SK-N-SH treated with all-trans-retinoic acid at 6 μM for 48 hours (cell line): ENCODE measurements at regions not wholly inside any gene's neighbourhood (a gene's known extent, or its start where the extent isn't known, plus 50 kb on each side); places are given as distances from the start of the nearest gene placed in this dataset.
A peak's percentile ranks its signal among the peaks of the same experiment; 100 is the strongest.

Source experiments
- ATAC-seq: fragments of 200-7000 bp; cut with Tn5 transposase; 3 replicates; pipeline ENCODE4 v1.9.1; 2020; ENCODE audit warnings: mild to moderate bottlenecking, moderate library complexity
- ARNTL ChIP-seq: fragments of 450-650 bp; formaldehyde crosslinking; IDR thresholded peaks from 2 replicates; pipeline ENCODE4 v1.5.0; 2020; ENCODE audit warnings: low read depth, mild to moderate bottlenecking, moderate library complexity, borderline replicate concordance
- BACH2 ChIP-seq: fragments of 250-450 bp; sonication (Bioruptor Pico); IDR thresholded peaks from 2 replicates; pipeline ENCODE4 v1.9.0; 2021; ENCODE audit warnings: mild to moderate bottlenecking, borderline replicate concordance
- CSDC2 ChIP-seq: fragments of 250-450 bp; sonication (Bioruptor Pico); IDR thresholded peaks from 2 replicates; pipeline ENCODE4 v1.5.0; 2020; ENCODE audit warnings: mild to moderate bottlenecking, moderate library complexity
- ISL1 ChIP-seq: fragments of 250-450 bp; sonication (Bioruptor Pico); IDR thresholded peaks from 2 replicates; pipeline ENCODE4 v2.1.2; 2022; ENCODE audit warnings: mild to moderate bottlenecking, moderate library complexity
- PPARA ChIP-seq: fragments of 250-450 bp; sonication (Bioruptor Pico); IDR thresholded peaks from 2 replicates; pipeline ENCODE4 v1.5.0; 2020; ENCODE audit warnings: mild to moderate bottlenecking, borderline replicate concordance
- RARB ChIP-seq: fragments of 250-450 bp; sonication (Bioruptor Pico); IDR thresholded peaks from 2 replicates; pipeline ENCODE4 v1.8.0; 2021; ENCODE audit warnings: mild to moderate bottlenecking, moderate library complexity
- SNAI2 ChIP-seq: fragments of 250-450 bp; sonication (Bioruptor Pico); IDR thresholded peaks from 2 replicates; pipeline ENCODE4 v1.5.0; 2020; ENCODE audit warnings: mild to moderate bottlenecking, moderate library complexity
- TOX ChIP-seq: fragments of 250-450 bp; sonication (Bioruptor Pico); IDR thresholded peaks from 2 replicates; pipeline ENCODE4 v1.8.0; 2021; ENCODE audit warnings: mild to moderate bottlenecking, moderate library complexity, borderline replicate concordance
- ZC3H10 ChIP-seq: fragments of 250-450 bp; sonication (Bioruptor Pico); IDR thresholded peaks from 2 replicates; pipeline ENCODE4 v1.5.1; 2021; ENCODE audit warnings: mild to moderate bottlenecking, moderate library complexity
- ZFP30 ChIP-seq: fragments of 450-650 bp; formaldehyde crosslinking; IDR thresholded peaks from 2 replicates; pipeline ENCODE4 v1.5.0; 2022; ENCODE audit warnings: mild to moderate bottlenecking, moderate library complexity
- ZNF70 ChIP-seq: fragments of 450-650 bp; formaldehyde crosslinking; IDR thresholded peaks from 2 replicates; pipeline ENCODE4 v1.5.0; 2020; ENCODE audit warnings: mild to moderate bottlenecking, moderate library complexity
- TF ChIP-seq, protein P1 (sequence below): fragments of 250-450 bp; sonication (Bioruptor Pico); IDR thresholded peaks from 2 replicates; pipeline ENCODE4 v1.8.0; 2021; ENCODE audit warnings: low read depth, mild to moderate bottlenecking, moderate library complexity, borderline replicate concordance
- TF ChIP-seq, protein P2 (sequence below): fragments of 250-450 bp; sonication (Bioruptor Pico); IDR thresholded peaks from 2 replicates; pipeline ENCODE4 v1.5.1; 2021; ENCODE audit warnings: mild to moderate bottlenecking, moderate library complexity
- TF ChIP-seq, protein P3 (sequence below): fragments of 250-450 bp; sonication (Bioruptor Pico); IDR thresholded peaks from 2 replicates; pipeline ENCODE4 v1.5.1; 2020; ENCODE audit warnings: low read depth, mild to moderate bottlenecking, moderate library complexity
- TF ChIP-seq, protein P4 (sequence below): fragments of 250-450 bp; sonication (Bioruptor Pico); IDR thresholded peaks from 2 replicates; pipeline ENCODE4 v1.8.0; 2020; ENCODE audit warnings: mild to moderate bottlenecking, moderate library complexity, borderline replicate concordance
- TF ChIP-seq, protein P5 (sequence below): fragments of 250-450 bp; sonication (Bioruptor Pico); IDR thresholded peaks from 2 replicates; pipeline ENCODE4 v1.5.0; 2020; ENCODE audit warnings: mild to moderate bottlenecking, moderate library complexity

DNA sequence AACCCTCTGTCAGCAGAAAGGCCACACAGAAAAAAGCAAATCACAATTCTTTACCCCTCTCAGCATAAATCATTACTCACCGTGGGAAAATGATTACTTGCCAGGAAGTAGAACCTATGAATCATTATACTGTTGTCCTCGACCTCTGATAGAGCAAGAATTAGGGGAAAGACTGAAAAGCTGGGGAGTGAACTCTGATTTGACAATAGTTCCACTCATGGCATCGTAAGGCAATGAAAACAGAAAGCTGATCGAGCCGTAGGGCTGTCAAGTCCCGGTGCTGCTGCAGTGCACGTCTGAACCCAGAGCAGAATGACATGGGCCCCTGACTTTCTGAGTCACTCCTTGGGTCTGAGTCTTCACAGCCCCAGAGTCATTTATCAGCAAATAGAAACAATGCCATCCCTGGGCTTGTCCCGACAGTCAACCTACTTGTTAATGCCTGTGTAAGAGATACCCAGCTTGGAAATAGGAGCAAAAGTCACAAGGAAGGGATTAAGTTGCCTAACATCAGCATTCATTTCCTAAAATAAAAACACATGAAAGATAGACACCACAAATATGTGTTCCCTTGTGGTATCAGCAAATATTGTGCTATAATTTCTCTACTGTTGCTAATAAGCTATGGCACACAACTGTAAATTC lies 224.8 kb upstream of the MARCKS start:
- TF ChIP-seq ISL1 (peak; percentile 61; the same call in 1 of the 2 replicates), SNAI2 (CRISPR knock-in tag) (no peak)
- peak; percentile 86 for ATAC-seq

DNA sequence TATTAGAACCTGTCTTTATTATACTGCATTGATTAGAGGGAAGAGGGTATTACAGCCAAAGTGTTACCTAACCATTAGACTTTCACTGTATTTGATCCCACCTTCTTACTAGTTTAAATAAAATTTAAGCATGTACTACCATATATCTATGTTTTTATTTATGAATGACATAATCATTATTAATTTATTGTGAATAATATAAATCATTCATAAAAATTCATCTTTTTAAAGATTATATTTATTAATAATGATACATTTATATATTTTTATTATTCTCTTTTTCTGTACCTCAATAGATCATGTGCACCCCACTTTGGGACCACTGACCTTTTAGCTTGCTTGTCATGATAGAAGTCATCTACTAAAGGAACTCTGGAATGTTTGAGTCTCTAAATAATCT lies 223.5 kb upstream of the MARCKS start:
- TF ChIP-seq ZFP30 (CRISPR knock-in tag), result no peak
- TF ChIP-seq, protein P1, sequence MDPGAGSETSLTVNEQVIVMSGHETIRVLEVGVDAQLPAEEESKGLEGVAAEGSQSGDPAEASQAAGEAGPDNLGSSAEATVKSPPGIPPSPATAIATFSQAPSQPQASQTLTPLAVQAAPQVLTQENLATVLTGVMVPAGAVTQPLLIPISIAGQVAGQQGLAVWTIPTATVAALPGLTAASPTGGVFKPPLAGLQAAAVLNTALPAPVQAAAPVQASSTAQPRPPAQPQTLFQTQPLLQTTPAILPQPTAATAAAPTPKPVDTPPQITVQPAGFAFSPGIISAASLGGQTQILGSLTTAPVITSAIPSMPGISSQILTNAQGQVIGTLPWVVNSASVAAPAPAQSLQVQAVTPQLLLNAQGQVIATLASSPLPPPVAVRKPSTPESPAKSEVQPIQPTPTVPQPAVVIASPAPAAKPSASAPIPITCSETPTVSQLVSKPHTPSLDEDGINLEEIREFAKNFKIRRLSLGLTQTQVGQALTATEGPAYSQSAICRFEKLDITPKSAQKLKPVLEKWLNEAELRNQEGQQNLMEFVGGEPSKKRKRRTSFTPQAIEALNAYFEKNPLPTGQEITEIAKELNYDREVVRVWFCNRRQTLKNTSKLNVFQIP, result no peak
- TF ChIP-seq, protein P2, sequence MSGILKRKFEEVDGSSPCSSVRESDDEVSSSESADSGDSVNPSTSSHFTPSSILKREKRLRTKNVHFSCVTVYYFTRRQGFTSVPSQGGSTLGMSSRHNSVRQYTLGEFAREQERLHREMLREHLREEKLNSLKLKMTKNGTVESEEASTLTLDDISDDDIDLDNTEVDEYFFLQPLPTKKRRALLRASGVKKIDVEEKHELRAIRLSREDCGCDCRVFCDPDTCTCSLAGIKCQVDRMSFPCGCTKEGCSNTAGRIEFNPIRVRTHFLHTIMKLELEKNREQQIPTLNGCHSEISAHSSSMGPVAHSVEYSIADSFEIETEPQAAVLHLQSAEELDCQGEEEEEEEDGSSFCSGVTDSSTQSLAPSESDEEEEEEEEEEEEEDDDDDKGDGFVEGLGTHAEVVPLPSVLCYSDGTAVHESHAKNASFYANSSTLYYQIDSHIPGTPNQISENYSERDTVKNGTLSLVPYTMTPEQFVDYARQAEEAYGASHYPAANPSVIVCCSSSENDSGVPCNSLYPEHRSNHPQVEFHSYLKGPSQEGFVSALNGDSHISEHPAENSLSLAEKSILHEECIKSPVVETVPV (CRISPR knock-in tag), result no peak
- TF ChIP-seq, protein P3, sequence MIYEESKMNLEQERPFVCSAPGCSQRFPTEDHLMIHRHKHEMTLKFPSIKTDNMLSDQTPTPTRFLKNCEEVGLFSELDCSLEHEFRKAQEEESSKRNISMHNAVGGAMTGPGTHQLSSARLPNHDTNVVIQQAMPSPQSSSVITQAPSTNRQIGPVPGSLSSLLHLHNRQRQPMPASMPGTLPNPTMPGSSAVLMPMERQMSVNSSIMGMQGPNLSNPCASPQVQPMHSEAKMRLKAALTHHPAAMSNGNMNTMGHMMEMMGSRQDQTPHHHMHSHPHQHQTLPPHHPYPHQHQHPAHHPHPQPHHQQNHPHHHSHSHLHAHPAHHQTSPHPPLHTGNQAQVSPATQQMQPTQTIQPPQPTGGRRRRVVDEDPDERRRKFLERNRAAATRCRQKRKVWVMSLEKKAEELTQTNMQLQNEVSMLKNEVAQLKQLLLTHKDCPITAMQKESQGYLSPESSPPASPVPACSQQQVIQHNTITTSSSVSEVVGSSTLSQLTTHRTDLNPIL (CRISPR knock-in tag), result no peak
- TF ChIP-seq ZC3H10 (CRISPR knock-in tag), result no peak
- TF ChIP-seq ISL1, result no peak
- TF ChIP-seq RARB (CRISPR knock-in tag), result no peak
- no peak for TF ChIP-seq ARNTL (CRISPR knock-in tag)
- TF ChIP-seq, protein P4, sequence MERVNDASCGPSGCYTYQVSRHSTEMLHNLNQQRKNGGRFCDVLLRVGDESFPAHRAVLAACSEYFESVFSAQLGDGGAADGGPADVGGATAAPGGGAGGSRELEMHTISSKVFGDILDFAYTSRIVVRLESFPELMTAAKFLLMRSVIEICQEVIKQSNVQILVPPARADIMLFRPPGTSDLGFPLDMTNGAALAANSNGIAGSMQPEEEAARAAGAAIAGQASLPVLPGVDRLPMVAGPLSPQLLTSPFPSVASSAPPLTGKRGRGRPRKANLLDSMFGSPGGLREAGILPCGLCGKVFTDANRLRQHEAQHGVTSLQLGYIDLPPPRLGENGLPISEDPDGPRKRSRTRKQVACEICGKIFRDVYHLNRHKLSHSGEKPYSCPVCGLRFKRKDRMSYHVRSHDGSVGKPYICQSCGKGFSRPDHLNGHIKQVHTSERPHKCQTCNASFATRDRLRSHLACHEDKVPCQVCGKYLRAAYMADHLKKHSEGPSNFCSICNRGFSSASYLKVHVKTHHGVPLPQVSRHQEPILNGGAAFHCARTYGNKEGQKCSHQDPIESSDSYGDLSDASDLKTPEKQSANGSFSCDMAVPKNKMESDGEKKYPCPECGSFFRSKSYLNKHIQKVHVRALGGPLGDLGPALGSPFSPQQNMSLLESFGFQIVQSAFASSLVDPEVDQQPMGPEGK (CRISPR knock-in tag), result no peak
- no peak for TF ChIP-seq BACH2
- no peak for TF ChIP-seq ZNF70 (CRISPR knock-in tag)
- TF ChIP-seq PPARA (CRISPR knock-in tag), result no peak
- no peak for TF ChIP-seq SNAI2 (CRISPR knock-in tag)
- TF ChIP-seq CSDC2, result no peak

DNA sequence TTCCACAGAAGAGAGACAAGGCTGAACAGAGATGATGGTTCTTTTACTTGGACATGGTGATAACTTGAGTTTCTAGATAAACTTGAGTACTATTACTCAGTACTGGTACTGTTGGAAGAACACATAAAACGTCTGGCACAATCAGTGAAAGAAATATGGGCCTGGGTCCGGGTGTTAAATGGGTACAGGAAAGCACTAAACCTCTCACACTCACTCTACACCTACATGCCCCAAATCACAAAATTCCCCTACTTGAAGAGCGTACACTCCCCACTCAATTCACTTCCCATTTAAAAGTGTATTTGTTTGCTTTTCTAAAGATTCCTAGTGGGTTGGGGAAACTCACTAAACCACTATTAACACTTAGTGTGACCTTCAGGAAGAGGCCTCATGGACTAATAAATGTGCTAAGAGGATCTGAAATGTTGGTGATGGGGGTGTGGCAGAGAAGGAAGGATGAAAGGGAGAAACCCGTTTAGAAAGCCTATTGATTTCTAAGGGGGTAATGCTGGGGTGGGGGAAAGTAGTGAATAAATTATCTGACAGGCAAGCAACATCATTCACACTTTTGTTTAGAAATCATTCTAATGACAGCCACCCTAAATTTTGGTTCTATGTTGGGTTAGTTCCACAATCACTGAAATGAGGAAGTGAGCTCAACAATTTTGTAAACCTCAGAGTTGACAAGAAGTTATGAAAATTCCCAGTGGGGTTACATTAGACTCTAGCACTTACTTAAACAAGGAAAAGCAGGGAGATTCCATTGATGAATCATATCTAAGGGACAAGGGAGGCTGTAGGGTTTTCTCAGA lies 222.6 kb upstream of the MARCKS start:
- no peak for ATAC-seq
- TF ChIP-seq CSDC2 (no peak), TOX (CRISPR knock-in tag) (no peak), PPARA (CRISPR knock-in tag) (no peak), BACH2 (no peak)
- TF ChIP-seq, protein P4 (CRISPR knock-in tag), result no peak
- TF ChIP-seq, protein P2 (CRISPR knock-in tag), result no peak
- TF ChIP-seq, protein P5, sequence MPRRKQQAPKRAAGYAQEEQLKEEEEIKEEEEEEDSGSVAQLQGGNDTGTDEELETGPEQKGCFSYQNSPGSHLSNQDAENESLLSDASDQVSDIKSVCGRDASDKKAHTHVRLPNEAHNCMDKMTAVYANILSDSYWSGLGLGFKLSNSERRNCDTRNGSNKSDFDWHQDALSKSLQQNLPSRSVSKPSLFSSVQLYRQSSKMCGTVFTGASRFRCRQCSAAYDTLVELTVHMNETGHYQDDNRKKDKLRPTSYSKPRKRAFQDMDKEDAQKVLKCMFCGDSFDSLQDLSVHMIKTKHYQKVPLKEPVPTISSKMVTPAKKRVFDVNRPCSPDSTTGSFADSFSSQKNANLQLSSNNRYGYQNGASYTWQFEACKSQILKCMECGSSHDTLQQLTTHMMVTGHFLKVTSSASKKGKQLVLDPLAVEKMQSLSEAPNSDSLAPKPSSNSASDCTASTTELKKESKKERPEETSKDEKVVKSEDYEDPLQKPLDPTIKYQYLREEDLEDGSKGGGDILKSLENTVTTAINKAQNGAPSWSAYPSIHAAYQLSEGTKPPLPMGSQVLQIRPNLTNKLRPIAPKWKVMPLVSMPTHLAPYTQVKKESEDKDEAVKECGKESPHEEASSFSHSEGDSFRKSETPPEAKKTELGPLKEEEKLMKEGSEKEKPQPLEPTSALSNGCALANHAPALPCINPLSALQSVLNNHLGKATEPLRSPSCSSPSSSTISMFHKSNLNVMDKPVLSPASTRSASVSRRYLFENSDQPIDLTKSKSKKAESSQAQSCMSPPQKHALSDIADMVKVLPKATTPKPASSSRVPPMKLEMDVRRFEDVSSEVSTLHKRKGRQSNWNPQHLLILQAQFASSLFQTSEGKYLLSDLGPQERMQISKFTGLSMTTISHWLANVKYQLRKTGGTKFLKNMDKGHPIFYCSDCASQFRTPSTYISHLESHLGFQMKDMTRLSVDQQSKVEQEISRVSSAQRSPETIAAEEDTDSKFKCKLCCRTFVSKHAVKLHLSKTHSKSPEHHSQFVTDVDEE (CRISPR knock-in tag), result no peak

More for the DNA sequence above, 223.5 kb upstream of the MARCKS start:
- ATAC-seq, result no peak
